ENCODE measurements at regions not wholly inside any gene's neighbourhood (a gene's known extent, or its start where the extent isn't known, plus 50 kb on each side); places are given as distances from the start of the nearest gene placed in this dataset.

- DNase-seq (ENCODE audit: low read depth in 2 of 2), result no peak
These were observed 192.6 kb upstream of the GGTLC1 start for GRCh38 chr20:24181151-24181550.

DNA sequence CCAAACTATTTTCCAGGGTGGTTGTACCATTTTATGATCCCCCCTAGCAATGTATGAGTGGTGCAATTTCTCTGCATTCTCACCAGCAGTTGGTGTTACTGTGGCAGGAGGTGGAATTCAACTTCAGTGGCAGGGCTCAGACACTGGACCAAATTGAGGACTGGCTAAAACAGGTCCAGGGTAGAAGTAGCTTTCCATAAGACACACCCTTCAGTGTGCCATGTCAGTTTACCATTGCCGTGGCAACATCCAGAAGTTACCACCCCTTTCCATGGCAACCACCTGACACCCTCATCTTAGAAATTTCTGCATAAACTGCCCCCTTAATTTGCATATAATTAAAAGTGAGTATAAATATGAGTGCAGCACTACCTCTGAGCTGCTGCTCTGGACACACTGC lies 180.7 kb upstream of the GGTLC1 start:
- DNase-seq (ENCODE audit: low read depth in 2 of 2), result no peak

DNA sequence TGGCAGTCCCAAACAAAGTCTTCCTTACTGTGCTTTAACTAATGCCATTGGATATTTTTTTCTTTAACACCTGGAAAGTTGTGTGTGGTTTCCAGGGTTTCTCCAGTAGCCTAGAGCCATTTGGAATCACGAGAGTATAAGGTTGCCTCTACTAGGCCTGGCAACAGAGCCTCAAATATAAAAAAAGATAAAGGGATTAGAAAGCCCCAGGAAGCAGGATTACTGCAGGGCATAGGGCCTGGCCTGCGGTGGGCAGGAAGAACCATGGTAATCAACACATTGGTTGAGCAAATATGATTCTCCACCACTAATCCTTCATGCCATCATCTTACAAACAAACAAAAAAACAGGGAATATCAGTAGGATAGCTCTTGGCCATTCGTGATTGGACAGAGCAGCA lies 177.8 kb upstream of the GGTLC1 start:
- DNase-seq (ENCODE audit: low read depth in 2 of 2), result no peak

DNA sequence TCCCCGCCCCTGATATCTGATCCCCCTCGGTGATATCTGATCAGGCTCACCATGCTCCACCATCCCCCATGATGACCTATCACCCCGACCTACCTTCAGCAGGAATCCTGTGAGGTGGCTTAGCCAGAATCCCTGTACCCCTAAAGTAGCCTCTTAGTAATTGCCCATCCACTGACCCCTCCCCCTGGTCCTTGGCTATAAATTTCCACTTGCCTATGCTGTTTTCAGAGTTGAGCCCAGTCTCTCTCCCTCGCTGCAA lies 177.5 kb upstream of the GGTLC1 start:
- DNase-seq (ENCODE audit: low read depth in 2 of 2), result no peak

- no peak for DNase-seq (ENCODE audit: low read depth in 2 of 2)
These were observed 176.9 kb upstream of the GGTLC1 start for GRCh38 chr20:24165301-24166122.

- DNase-seq (ENCODE audit: low read depth in 2 of 2), result peak in 1 of 2 donors; percentile 26
These were observed 175.8 kb upstream of the GGTLC1 start for GRCh38 chr20:24164360-24164759.

DNA sequence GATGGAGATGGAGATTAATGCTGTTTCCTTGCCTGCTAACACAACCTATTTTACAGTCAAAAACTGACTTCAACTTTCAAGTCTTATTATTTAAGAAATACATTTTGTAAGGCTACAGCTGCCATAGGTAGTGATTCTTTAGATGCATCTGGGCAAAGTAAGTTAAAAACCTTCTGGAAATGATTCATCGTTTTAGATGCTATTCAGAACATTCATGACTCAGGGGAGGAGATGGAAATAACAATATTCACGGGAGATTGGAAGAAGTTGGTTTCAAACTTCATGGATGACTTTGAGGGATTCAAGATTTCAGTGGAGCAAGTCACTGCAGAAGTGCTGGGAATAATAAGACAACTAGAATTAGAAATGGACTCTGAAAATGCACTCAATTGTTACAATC lies 174.9 kb upstream of the GGTLC1 start:
- no peak for DNase-seq (ENCODE audit: low read depth in 2 of 2)

DNA sequence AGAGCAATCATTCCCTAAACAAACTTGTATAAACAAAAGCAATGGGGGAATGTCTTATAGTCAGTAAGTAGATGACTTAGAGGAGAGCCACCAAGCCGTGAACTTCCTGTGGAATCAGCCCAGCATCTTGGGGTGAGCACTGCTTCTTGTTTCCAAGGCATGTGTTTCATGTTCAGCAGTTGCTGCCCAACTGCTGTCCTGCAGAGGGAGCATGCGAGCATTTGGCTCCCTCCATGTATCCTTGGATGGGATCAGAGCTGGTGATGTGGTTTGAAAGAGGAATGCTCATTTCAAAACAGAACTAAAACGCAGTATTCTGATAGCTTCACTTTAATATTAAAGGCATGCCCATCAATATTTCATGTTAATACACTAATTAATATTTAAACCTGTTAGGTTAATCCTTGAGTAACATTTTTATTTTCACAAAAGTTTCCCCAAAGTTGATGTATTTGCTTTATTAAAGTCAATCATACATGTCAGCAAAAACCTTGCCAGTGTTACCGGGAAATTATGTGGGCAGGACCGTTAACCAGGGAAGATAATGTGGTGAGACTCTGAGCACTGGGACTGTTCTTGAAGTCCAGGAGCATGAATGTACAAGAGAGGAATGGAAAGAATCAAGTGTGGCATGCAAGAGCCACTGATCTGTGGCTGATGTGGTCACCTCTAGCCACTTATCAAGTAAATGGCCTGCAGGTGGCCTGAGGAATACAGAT lies 172.1 kb upstream of the GGTLC1 start:
- DNase-seq (ENCODE audit: low read depth in 2 of 2), result no peak

- no peak for DNase-seq (ENCODE audit: low read depth in 2 of 2)
These were observed 169.7 kb upstream of the GGTLC1 start for GRCh38 chr20:24158281-24158680.

GRCh38 chr20:24157213-24157612 lies 168.6 kb upstream of the GGTLC1 start:
- DNase-seq (ENCODE audit: low read depth in 2 of 2), result no peak

GRCh38 chr20:24153101-24154040 lies 164.8 kb upstream of the GGTLC1 start:
- DNase-seq (ENCODE audit: low read depth in 2 of 2), result no peak

GRCh38 chr20:24151621-24152294 lies 163.2 kb upstream of the GGTLC1 start:
- DNase-seq (ENCODE audit: low read depth in 2 of 2), result no peak

DNA sequence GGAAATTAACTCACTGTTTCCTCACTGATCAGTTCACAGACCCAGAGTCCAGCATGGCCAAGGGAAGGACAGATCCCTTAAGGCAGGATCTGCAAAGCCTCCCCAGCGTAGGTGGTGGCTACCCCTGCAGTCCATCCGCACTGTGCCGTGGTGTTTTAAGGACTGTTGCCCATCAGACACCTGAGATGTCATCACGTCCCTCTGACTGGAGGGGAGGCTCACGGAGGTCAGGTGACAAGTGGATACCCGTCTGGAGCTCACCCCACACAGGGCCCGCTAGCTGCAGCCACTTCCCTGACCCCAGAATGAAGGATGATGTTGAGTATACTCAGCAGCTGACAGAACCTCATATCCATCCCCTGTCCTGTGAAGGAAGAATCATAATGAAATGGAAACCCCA lies 161.8 kb upstream of the GGTLC1 start:
- DNase-seq (ENCODE audit: low read depth in 2 of 2), result no peak

DNA sequence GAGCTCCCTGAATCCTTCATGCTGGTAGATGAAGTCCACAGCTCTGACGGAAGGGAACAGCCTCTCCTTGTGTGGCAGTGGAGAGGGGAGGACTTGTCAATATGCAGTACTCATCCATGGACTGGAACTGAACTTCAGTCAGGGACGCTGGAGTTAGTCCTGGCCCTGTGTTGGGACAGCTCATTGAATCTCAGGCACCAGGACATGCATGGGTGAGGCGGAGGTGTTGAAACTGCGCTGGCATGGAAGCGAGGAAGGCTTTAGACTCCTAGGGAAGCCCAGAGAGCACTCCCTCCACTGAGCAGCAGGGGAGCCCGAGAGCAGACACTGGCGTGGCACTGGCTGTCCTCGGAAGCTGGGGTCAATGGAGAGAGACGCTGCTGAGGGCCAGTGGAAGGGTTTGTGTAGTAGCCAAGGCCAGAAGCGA lies 161.3 kb upstream of the GGTLC1 start:
- DNase-seq (ENCODE audit: low read depth in 2 of 2), result no peak

GRCh38 chr20:24149175-24149574 lies 160.6 kb upstream of the GGTLC1 start:
- no peak for DNase-seq (ENCODE audit: low read depth in 2 of 2)

DNA sequence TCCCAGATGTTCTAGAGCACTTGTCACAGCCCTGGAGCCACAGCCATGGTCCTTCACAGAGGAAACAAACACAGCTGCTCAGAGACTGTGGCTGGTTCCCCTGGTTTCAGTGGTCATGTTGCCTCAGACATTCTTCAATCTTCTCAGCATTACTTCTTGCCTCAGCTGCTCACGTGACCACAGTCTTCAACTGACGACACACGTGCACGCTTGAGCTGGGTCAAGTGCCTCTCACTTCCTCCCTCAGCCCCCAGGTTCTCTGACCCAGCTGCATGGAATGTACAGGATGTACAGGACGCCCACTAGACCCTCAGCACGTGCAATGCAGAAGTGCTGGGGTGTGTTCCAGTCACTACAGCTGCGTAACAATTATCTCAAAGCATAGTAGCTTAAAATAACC lies 159.8 kb upstream of the GGTLC1 start:
- DNase-seq (ENCODE audit: low read depth in 2 of 2), result no peak

DNA sequence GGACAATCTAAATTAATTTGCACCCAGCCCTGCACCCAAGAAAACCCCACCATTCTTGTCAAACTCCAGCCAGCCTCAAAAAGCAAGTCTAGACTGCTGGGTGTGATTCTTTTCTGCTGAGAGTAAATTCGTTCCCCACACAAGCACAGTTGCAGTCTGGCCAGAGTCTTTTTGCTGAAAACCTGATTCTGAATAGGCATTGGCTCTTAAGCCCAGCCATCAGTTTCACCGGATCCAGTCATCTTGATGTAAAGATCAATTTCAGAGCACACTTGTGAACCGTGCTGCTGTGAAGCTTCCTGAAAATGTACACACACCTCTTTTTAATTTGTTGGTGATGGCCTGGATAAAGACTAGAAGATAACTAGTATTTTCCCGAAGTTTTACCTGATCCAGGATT lies 159.4 kb upstream of the GGTLC1 start:
- no peak for DNase-seq (ENCODE audit: low read depth in 2 of 2)

DNA sequence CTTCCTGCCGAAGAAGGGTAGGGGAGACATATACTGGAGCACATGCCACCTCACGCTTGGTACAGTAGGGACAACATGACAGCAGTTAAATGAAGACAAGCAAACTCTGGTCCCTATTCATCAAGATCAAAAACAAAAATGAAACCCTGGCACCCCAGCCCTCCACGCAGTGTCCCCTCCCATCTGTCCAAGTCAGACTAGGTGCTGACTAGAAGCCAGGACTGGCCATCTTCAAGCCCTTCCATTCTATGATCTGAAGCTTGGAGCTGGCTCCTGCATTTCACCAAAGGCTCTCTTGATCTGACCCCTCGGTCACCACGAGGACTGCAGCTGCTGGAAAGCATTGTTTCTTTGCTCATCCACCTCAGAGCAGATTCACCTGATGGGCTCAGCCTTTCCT lies 158.9 kb upstream of the GGTLC1 start:
- DNase-seq (ENCODE audit: low read depth in 2 of 2), result no peak

GRCh38 chr20:24146231-24146634 lies 157.7 kb upstream of the GGTLC1 start:
- no peak for DNase-seq (ENCODE audit: low read depth in 2 of 2)

- DNase-seq (ENCODE audit: low read depth in 2 of 2), result no peak
These were observed 155.8 kb upstream of the GGTLC1 start for GRCh38 chr20:24144371-24144770.

DNA sequence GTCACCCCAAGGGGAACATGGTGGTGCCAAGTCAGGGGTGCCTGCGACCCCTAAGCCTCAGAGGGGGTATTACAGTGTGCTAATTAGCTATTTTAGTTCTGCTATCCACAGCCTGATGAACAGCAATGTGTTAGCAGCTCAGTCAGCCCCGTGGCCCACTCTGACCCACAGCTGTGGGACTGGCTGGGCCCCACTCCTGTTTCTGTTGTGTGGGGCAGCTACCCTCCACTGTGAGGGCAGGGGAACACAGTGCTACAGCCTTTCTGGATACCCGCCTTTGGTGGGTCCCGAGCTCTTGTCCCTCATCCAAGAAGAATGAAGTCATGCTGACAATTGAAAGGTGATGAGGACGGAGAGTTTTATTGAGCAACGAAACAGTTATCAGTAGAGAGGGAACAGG lies 152.5 kb upstream of the GGTLC1 start:
- DNase-seq (ENCODE audit: low read depth in 2 of 2), result no peak

- DNase-seq (ENCODE audit: low read depth in 2 of 2), result no peak
These were observed 151.3 kb upstream of the GGTLC1 start for GRCh38 chr20:24139846-24140245.

Measured in stimulated activated CD8-positive, alpha-beta memory T cell treated with anti-CD3 and anti-CD28 coated beads, Interleukin-2, amount 100 ng/mL, for 48 hours (primary cell).